HG03135 (cell line): ENCODE measurements at regions not wholly inside any gene's neighbourhood (a gene's known extent, or its start where the extent isn't known, plus 50 kb on each side); places are given as distances from the start of the nearest gene placed in this dataset.
"Not testable (repeated sequence)": the region's sequence is repeated elsewhere in the genome, so short reads cannot be mapped to it uniquely, and the experiment has no call there.

Experiments used
- ATAC-seq: cut with Tn5 transposase; IDR thresholded peaks from one replicate; pipeline ENCODE4 v1.9.1; 2021; ENCODE audit warnings: mild to moderate bottlenecking, moderate library complexity; ENCODE audit not compliant: unreplicated experiment

GRCh38 chr16:85517563-85518179 lies 95.5 kb upstream of the GSE1 start:
- ATAC-seq: no peak

- no peak for ATAC-seq
Observed at GRCh38 chr16:85518398-85519049, 94.6 kb upstream of the GSE1 start.

- ATAC-seq: not testable (repeated sequence)
Observed at GRCh38 chr16:85519050-85519440, 94.1 kb upstream of the GSE1 start.

GRCh38 chr16:85519540-85520231 lies 93.4 kb upstream of the GSE1 start:
- ATAC-seq: no peak

- ATAC-seq: no peak
Observed at GRCh38 chr16:85520853-85521521, 92.1 kb upstream of the GSE1 start.

GRCh38 chr16:85521552-85522307 lies 91.4 kb upstream of the GSE1 start:
- no peak for ATAC-seq

GRCh38 chr16:85522308-85522841 lies 90.7 kb upstream of the GSE1 start:
- ATAC-seq: no peak

GRCh38 chr16:85522842-85523601 lies 90.1 kb upstream of the GSE1 start:
- no peak for ATAC-seq

- no peak for ATAC-seq
Observed at GRCh38 chr16:85523602-85524364, 89.3 kb upstream of the GSE1 start.

- ATAC-seq: no peak
Observed at GRCh38 chr16:85524365-85524629, 88.8 kb upstream of the GSE1 start.

- no peak for ATAC-seq
Observed at GRCh38 chr16:85524630-85525419, 88.3 kb upstream of the GSE1 start.

GRCh38 chr16:85525420-85526184 lies 87.5 kb upstream of the GSE1 start:
- ATAC-seq: no peak

GRCh38 chr16:85526185-85526974 lies 86.7 kb upstream of the GSE1 start:
- no peak for ATAC-seq

- no peak for ATAC-seq
Observed at GRCh38 chr16:85527042-85527766, 85.9 kb upstream of the GSE1 start.

- ATAC-seq: no peak
Observed at GRCh38 chr16:85527767-85528297, 85.3 kb upstream of the GSE1 start.
